ENCODE measurements at regions not wholly inside any gene's neighbourhood (a gene's known extent, or its start where the extent isn't known, plus 50 kb on each side); places are given as distances from the start of the nearest gene placed in this dataset.
"Not testable (repeated sequence)": the region's sequence is repeated elsewhere in the genome, so short reads cannot be mapped to it uniquely, and the experiment has no call there.

GRCh38 chr16:21349336-21349735 lies 71.2 kb upstream of the CRYM start:
- H4K8ac ChIP-seq (ENCODE audit: low read length); H3K4me3 ChIP-seq (ENCODE audit: insufficient read depth in 1 of 2, low read depth in 1 of 2, low read length in 2 of 2); H2BK120ac ChIP-seq (ENCODE audit: low read depth, low read length); H2BK5ac ChIP-seq (ENCODE audit: low read depth, low read length, poor library complexity, severe bottlenecking); H3K4me1 ChIP-seq (ENCODE audit: control insufficient read depth, insufficient read depth, low read depth, low read length); DNase-seq; H3K4me2 ChIP-seq (ENCODE audit: low read length, poor library complexity, severe bottlenecking); H3K9me3 ChIP-seq (ENCODE audit: control insufficient read depth, low read length); H3K4ac ChIP-seq (ENCODE audit: low read depth in 1 of 2, low read length in 2 of 2); H2AFZ ChIP-seq (ENCODE audit: low read depth, low read length); H2BK15ac ChIP-seq (ENCODE audit: low read depth, poor library complexity, severe bottlenecking); H3K36me3 ChIP-seq (ENCODE audit: control insufficient read depth in 1 of 2, insufficient read depth in 2 of 2, low read depth in 1 of 2, low read length in 2 of 2); H3K9ac ChIP-seq (ENCODE audit: low read length); H2AK5ac ChIP-seq (ENCODE audit: low read length, severe bottlenecking); H3K27me3 ChIP-seq (ENCODE audit: control insufficient read depth in 1 of 2, insufficient read depth in 1 of 2, low read length in 2 of 2); H3K79me1 ChIP-seq (replicated peaks; ENCODE audit: low read length, poor library complexity, severe bottlenecking); H3K23ac ChIP-seq (ENCODE audit: low read length in 2 of 2); H4K91ac ChIP-seq (ENCODE audit: low read length); H3K14ac ChIP-seq (ENCODE audit: low read length in 2 of 2); H2BK12ac ChIP-seq (ENCODE audit: low read length in 2 of 2); H3K27ac ChIP-seq (ENCODE audit: low read length, poor library complexity, severe bottlenecking): not testable (repeated sequence)
- 77% methylated on average over 13 of the region's 13 CpGs for WGBS
- peak overlapping the region in 1 of 2 experiments; percentile 24 for H3K18ac ChIP-seq (ENCODE audit: low read depth in 1 of 2, low read length in 2 of 2)

DNA sequence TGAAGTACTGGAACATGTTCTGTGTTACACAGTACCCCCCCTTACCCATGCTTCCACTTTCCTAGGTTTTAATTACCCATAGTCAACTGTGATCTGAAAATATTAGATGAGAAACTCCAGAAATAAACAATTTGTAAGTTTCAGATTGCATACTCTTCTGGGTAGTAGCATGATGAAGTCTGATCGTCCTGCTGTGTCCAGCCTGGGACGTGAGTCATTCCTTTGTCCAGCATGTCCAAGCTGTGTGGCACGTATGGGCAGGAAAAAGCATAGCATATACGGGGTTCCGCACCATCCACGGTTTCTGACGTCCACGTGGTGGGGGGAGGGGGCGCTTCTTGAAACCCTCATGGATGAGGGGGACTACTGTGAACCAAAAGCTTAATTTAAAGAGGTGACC lies 70.7 kb upstream of the CRYM start:
- not testable (repeated sequence) for H3K18ac ChIP-seq (ENCODE audit: low read depth in 1 of 2, low read length in 2 of 2); H3K36me3 ChIP-seq (ENCODE audit: control insufficient read depth in 1 of 2, insufficient read depth in 2 of 2, low read depth in 1 of 2, low read length in 2 of 2); H3K9ac ChIP-seq (ENCODE audit: low read length); H4K91ac ChIP-seq (ENCODE audit: low read length); H2BK120ac ChIP-seq (ENCODE audit: low read depth, low read length); H2BK12ac ChIP-seq (ENCODE audit: low read length in 2 of 2); H4K8ac ChIP-seq (ENCODE audit: low read length); H3K27me3 ChIP-seq (ENCODE audit: control insufficient read depth in 1 of 2, insufficient read depth in 1 of 2, low read length in 2 of 2); H3K4ac ChIP-seq (ENCODE audit: low read depth in 1 of 2, low read length in 2 of 2); H2AFZ ChIP-seq (ENCODE audit: low read depth, low read length); H2BK15ac ChIP-seq (ENCODE audit: low read depth, poor library complexity, severe bottlenecking); H3K27ac ChIP-seq (ENCODE audit: low read length, poor library complexity, severe bottlenecking); DNase-seq; H3K4me3 ChIP-seq (ENCODE audit: insufficient read depth in 1 of 2, low read depth in 1 of 2, low read length in 2 of 2); H3K4me2 ChIP-seq (ENCODE audit: low read length, poor library complexity, severe bottlenecking); H2BK5ac ChIP-seq (ENCODE audit: low read depth, low read length, poor library complexity, severe bottlenecking); H3K4me1 ChIP-seq (ENCODE audit: control insufficient read depth, insufficient read depth, low read depth, low read length); H3K23ac ChIP-seq (ENCODE audit: low read length in 2 of 2); H3K9me3 ChIP-seq (ENCODE audit: control insufficient read depth, low read length); H2AK5ac ChIP-seq (ENCODE audit: low read length, severe bottlenecking); H3K14ac ChIP-seq (ENCODE audit: low read length in 2 of 2); H3K79me1 ChIP-seq (replicated peaks; ENCODE audit: low read length, poor library complexity, severe bottlenecking)
- 78% methylated on average over 3 of the region's 9 CpGs for WGBS

GRCh38 chr16:21347538-21347937 lies 69.4 kb upstream of the CRYM start:
- H2AFZ ChIP-seq (ENCODE audit: low read depth, low read length); H2BK120ac ChIP-seq (ENCODE audit: low read depth, low read length); H2AK5ac ChIP-seq (ENCODE audit: low read length, severe bottlenecking); H2BK15ac ChIP-seq (ENCODE audit: low read depth, poor library complexity, severe bottlenecking); H3K4ac ChIP-seq (ENCODE audit: low read depth in 1 of 2, low read length in 2 of 2); DNase-seq; H3K4me1 ChIP-seq (ENCODE audit: control insufficient read depth, insufficient read depth, low read depth, low read length); H2BK12ac ChIP-seq (ENCODE audit: low read length in 2 of 2); H3K79me1 ChIP-seq (replicated peaks; ENCODE audit: low read length, poor library complexity, severe bottlenecking); H3K9me3 ChIP-seq (ENCODE audit: control insufficient read depth, low read length); H3K27ac ChIP-seq (ENCODE audit: low read length, poor library complexity, severe bottlenecking); H3K36me3 ChIP-seq (ENCODE audit: control insufficient read depth in 1 of 2, insufficient read depth in 2 of 2, low read depth in 1 of 2, low read length in 2 of 2); H3K18ac ChIP-seq (ENCODE audit: low read depth in 1 of 2, low read length in 2 of 2); H3K14ac ChIP-seq (ENCODE audit: low read length in 2 of 2); H3K27me3 ChIP-seq (ENCODE audit: control insufficient read depth in 1 of 2, insufficient read depth in 1 of 2, low read length in 2 of 2); H4K8ac ChIP-seq (ENCODE audit: low read length); H3K4me3 ChIP-seq (ENCODE audit: insufficient read depth in 1 of 2, low read depth in 1 of 2, low read length in 2 of 2); H3K4me2 ChIP-seq (ENCODE audit: low read length, poor library complexity, severe bottlenecking); H2BK5ac ChIP-seq (ENCODE audit: low read depth, low read length, poor library complexity, severe bottlenecking); H3K9ac ChIP-seq (ENCODE audit: low read length); H4K91ac ChIP-seq (ENCODE audit: low read length); H3K23ac ChIP-seq (ENCODE audit: low read length in 2 of 2): not testable (repeated sequence)
- WGBS = 94% methylated on average over 2 of the region's 11 CpGs

DNA sequence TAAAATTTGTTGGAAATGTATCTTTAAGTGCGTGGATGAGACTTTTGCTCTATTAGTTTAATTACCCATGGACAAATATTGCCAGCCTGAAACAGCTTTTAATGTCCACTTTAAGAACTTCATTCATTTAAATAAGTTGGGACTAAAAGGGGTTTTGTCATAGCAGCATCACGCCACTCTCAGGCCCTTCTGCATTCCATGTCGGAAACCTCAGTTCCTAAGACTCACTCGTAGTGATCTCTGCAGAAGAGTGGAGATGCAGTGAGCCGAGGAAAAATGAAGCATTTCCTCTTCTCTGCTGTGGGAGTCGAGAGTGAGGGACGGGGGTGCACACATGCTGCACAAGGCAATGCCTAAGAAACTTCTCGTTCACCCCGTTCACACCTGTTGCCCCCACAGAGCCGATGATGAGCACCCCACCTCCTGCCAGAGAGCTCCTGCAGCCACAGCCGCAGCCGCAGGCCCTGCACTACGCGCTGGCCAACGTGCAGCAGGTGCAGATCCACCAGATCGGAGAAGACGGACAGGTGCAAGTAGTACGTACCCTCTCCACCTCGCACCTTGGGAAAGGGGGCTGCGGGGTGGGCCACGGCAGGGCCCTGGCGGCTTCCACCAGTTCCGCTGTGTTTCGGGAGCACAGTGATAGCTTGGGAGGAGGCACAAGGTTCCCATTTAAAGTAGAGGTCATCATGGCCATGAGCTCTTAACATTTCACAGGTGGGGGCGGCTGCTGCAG lies 68.8 kb upstream of the CRYM start:
- H3K79me1 ChIP-seq (replicated peaks; ENCODE audit: low read length, poor library complexity, severe bottlenecking); H2AFZ ChIP-seq (ENCODE audit: low read depth, low read length); H2BK120ac ChIP-seq (ENCODE audit: low read depth, low read length); H3K27ac ChIP-seq (ENCODE audit: low read length, poor library complexity, severe bottlenecking); H3K9ac ChIP-seq (ENCODE audit: low read length); H3K4me3 ChIP-seq (ENCODE audit: insufficient read depth in 1 of 2, low read depth in 1 of 2, low read length in 2 of 2); H2BK12ac ChIP-seq (ENCODE audit: low read length in 2 of 2); H3K27me3 ChIP-seq (ENCODE audit: control insufficient read depth in 1 of 2, insufficient read depth in 1 of 2, low read length in 2 of 2); H4K91ac ChIP-seq (ENCODE audit: low read length); DNase-seq; H3K23ac ChIP-seq (ENCODE audit: low read length in 2 of 2); H2AK5ac ChIP-seq (ENCODE audit: low read length, severe bottlenecking); H3K18ac ChIP-seq (ENCODE audit: low read depth in 1 of 2, low read length in 2 of 2); H2BK15ac ChIP-seq (ENCODE audit: low read depth, poor library complexity, severe bottlenecking); H3K4ac ChIP-seq (ENCODE audit: low read depth in 1 of 2, low read length in 2 of 2); H3K4me2 ChIP-seq (ENCODE audit: low read length, poor library complexity, severe bottlenecking); H3K36me3 ChIP-seq (ENCODE audit: control insufficient read depth in 1 of 2, insufficient read depth in 2 of 2, low read depth in 1 of 2, low read length in 2 of 2); H3K14ac ChIP-seq (ENCODE audit: low read length in 2 of 2); H4K8ac ChIP-seq (ENCODE audit: low read length); H2BK5ac ChIP-seq (ENCODE audit: low read depth, low read length, poor library complexity, severe bottlenecking); H3K9me3 ChIP-seq (ENCODE audit: control insufficient read depth, low read length); H3K4me1 ChIP-seq (ENCODE audit: control insufficient read depth, insufficient read depth, low read depth, low read length): not testable (repeated sequence)
- 92% methylated on average over 24 of the region's 25 CpGs for WGBS

Measured in mesenchymal stem cell (in vitro differentiated cells and primary cell).